Dermis blood vessel endothelial cell (primary cell): ENCODE measurements at regions not wholly inside any gene's neighbourhood (a gene's known extent, or its start where the extent isn't known, plus 50 kb on each side); places are given as distances from the start of the nearest gene placed in this dataset.

Experiments used
- DNase-seq: peaks from one replicate; pipeline ENCODE4 v3.0.0; 2010

GRCh38 chr1:95927061-95927460, 693.1 kb downstream of the RWDD3 start:
- DNase-seq = no peak

GRCh38 chr1:95935719-95936118, 701.7 kb downstream of the RWDD3 start:
- no peak for DNase-seq

- DNase-seq = no peak
Observed at GRCh38 chr1:95941121-95941798, 707.2 kb downstream of the RWDD3 start.

GRCh38 chr1:95948023-95948422, 714.0 kb downstream of the RWDD3 start:
- DNase-seq = no peak

GRCh38 chr1:95951371-95952102, 717.5 kb downstream of the RWDD3 start:
- DNase-seq = no peak

- DNase-seq = no peak
Observed at GRCh38 chr1:95953015-95953414, 719.0 kb downstream of the RWDD3 start.

- no peak for DNase-seq
Observed at GRCh38 chr1:95954585-95954984, 720.6 kb downstream of the RWDD3 start.

- DNase-seq = no peak
Observed at GRCh38 chr1:95956215-95956614, 722.2 kb downstream of the RWDD3 start.

GRCh38 chr1:95957748-95958147, 723.7 kb downstream of the RWDD3 start:
- DNase-seq = no peak

GRCh38 chr1:95966866-95967265, 732.9 kb downstream of the RWDD3 start:
- DNase-seq = no peak

- no peak for DNase-seq
Observed at GRCh38 chr1:95974586-95974985, 740.6 kb downstream of the RWDD3 start.

- DNase-seq = no peak
Observed at GRCh38 chr1:95982711-95983110, 738.9 kb upstream of the PTBP2 start.

GRCh38 chr1:95983831-95984230, 737.8 kb upstream of the PTBP2 start:
- no peak for DNase-seq

- no peak for DNase-seq
Observed at GRCh38 chr1:95984798-95985374, 736.7 kb upstream of the PTBP2 start.

GRCh38 chr1:95990033-95990432, 731.6 kb upstream of the PTBP2 start:
- DNase-seq = no peak

- no peak for DNase-seq
Observed at GRCh38 chr1:95991787-95992520, 729.6 kb upstream of the PTBP2 start.

GRCh38 chr1:95994643-95995042, 726.9 kb upstream of the PTBP2 start:
- no peak for DNase-seq

GRCh38 chr1:96002201-96002600, 719.4 kb upstream of the PTBP2 start:
- DNase-seq = no peak

- no peak for DNase-seq
Observed at GRCh38 chr1:96002969-96003964, 718.3 kb upstream of the PTBP2 start.

GRCh38 chr1:96009831-96010434, 711.7 kb upstream of the PTBP2 start:
- no peak for DNase-seq

- DNase-seq = no peak
Observed at GRCh38 chr1:96011606-96012005, 710.0 kb upstream of the PTBP2 start.

GRCh38 chr1:96016219-96016618, 705.4 kb upstream of the PTBP2 start:
- DNase-seq = no peak
